HepG2 (cell line): ENCODE measurements at regions not wholly inside any gene's neighbourhood (a gene's known extent, or its start where the extent isn't known, plus 50 kb on each side); places are given as distances from the start of the nearest gene placed in this dataset.
"Not testable (repeated sequence)": the region's sequence is repeated elsewhere in the genome, so short reads cannot be mapped to it uniquely, and the experiment has no call there.

Source experiments
- ATAC-seq: fragments of 200-7000 bp; cut with Tn5 transposase; 3 replicates; pipeline ENCODE4 v1.9.1; 2020; ENCODE audit warnings: mild to moderate bottlenecking, moderate library complexity
- BruUV-seq: library from RNA; stranded (reverse); fragments of 400-500 nt; replicated peaks from 2 replicates; lab custom pipeline; 2021; lab: Mats Ljungman, UMichigan
- CTCF ChIA-PET: fragments of 300-600 bp; formaldehyde crosslinking; extraction: SDS; loops from one replicate; lab custom pipeline; 2021; ENCODE audit warnings: low total read pairs, inconsistent platforms, low intra/inter-chr PET ratio; lab: Yijun Ruan, JAX
- POLR2A ChIA-PET: fragments of 350-600 bp; sonication (Branson Sonifier 250); formaldehyde crosslinking; loops from one replicate; lab custom pipeline; 2020; ENCODE audit warnings: antibody characterized with exemption, inconsistent platforms; lab: Yijun Ruan, JAX
- DNase-seq: peaks from one replicate; pipeline ENCODE4 v3.0.0-alpha.2; 2015; ENCODE audit warnings: low spot score
- FAIRE-seq: peaks from 3 replicates; lab custom pipeline; 2011; peaks lifted over from hg19 to GRCh38; lab: Jason Lieb, UNC
- H2AFZ ChIP-seq: one replicate; pipeline ENCODE4 v1.6.1; 2011; ENCODE audit warnings: low read length, inconsistent platforms
- H3K27ac ChIP-seq: fragments of 300-600 bp; 3 replicates; pipeline ENCODE4 v1.8.0; 2011; ENCODE audit warnings: mixed run types, mild to moderate bottlenecking, mixed read lengths, low read length, inconsistent platforms; ENCODE audit not compliant: insufficient read depth; ENCODE audit errors: extremely low read length
- H3K27me3 ChIP-seq, 2 experiments: fragments of 200-600 bp in 1 of 2; 2 replicates in 1 of 2; 3 replicates in 1 of 2; pipeline versions ENCODE4 v1.6.0 to v1.8.0; 2011; ENCODE audit warnings: low read length in 2 of 2, mild to moderate bottlenecking in 2 of 2, moderate library complexity in 2 of 2, inconsistent platforms in 1 of 2; ENCODE audit not compliant: insufficient read depth in 2 of 2, control insufficient read depth in 1 of 2
- H3K36me3 ChIP-seq, 2 experiments: fragments of 200-600 bp in 1 of 2; replicated peaks in 1 of 2; 2 replicates in 1 of 2; 3 replicates in 1 of 2; pipeline versions ENCODE4 v1.5.1 to v1.8.0; 2011; ENCODE audit warnings: low read length in 2 of 2, inconsistent platforms in 1 of 2; ENCODE audit not compliant: insufficient read depth in 2 of 2, control insufficient read depth in 1 of 2
- H3K4me1 ChIP-seq: 2 replicates; pipeline ENCODE4 v1.5.1; 2012; ENCODE audit warnings: low read length, inconsistent platforms; ENCODE audit not compliant: insufficient read depth
- H3K4me2 ChIP-seq: 2 replicates; pipeline ENCODE4 v1.6.0; 2011; ENCODE audit warnings: low read depth, low read length, inconsistent platforms
- H3K4me3 ChIP-seq, 3 experiments: fragments of 200-600 bp in 1 of 3; sonication (generic), shearing (Covaris generic) in 1 of 3; replicated peaks in 1 of 3; 2 replicates each; pipeline ENCODE4 v1.5.1; 2011 to 2016; ENCODE audit warnings: low read length in 3 of 3, inconsistent platforms in 2 of 3, low read depth in 2 of 3, mild to moderate bottlenecking in 2 of 3, control low read depth in 1 of 3, mixed read lengths in 1 of 3; ENCODE audit not compliant: insufficient read depth in 1 of 3
- H3K79me2 ChIP-seq: one replicate; pipeline ENCODE4 v1.6.1; 2011; ENCODE audit warnings: low read length, inconsistent platforms; ENCODE audit not compliant: insufficient read depth
- H3K9ac ChIP-seq: 2 replicates; pipeline ENCODE4 v1.6.0; 2011; ENCODE audit warnings: mild to moderate bottlenecking, low read depth, low read length, inconsistent platforms; ENCODE audit not compliant: insufficient read depth
- H3K9me3 ChIP-seq: 2 replicates; pipeline ENCODE4 v1.5.1; 2012; ENCODE audit warnings: mild to moderate bottlenecking, low read length
- H4K20me1 ChIP-seq: 2 replicates; pipeline ENCODE4 v1.6.0; 2011; ENCODE audit warnings: inconsistent platforms, mild to moderate bottlenecking, low read length, moderate library complexity; ENCODE audit not compliant: insufficient read depth
- TAF15 ChIP-seq: fragments of 200-400 bp; formaldehyde crosslinking; IDR thresholded peaks from one replicate; pipeline ENCODE4 v1.6.1; 2018; ENCODE audit warnings: mild to moderate bottlenecking, low read depth, low read length; ENCODE audit not compliant: poor library complexity, severe bottlenecking
- ZFP41 ChIP-seq: sonication (generic); formaldehyde crosslinking; IDR thresholded peaks from 2 replicates; pipeline ENCODE4 v1.4.0; 2020; ENCODE audit warnings: mild to moderate bottlenecking, missing genetic modification reagents, borderline replicate concordance
- ZNF577 ChIP-seq: sonication (generic); formaldehyde crosslinking; IDR thresholded peaks from 2 replicates; pipeline ENCODE4 v1.4.0; 2020; ENCODE audit warnings: mild to moderate bottlenecking, low read depth, missing genetic modification reagents, borderline replicate concordance
- WGBS: methylation state at CpG from one replicate; pipeline ENCODE4 v1.1.6; 2017; ENCODE audit warnings: low lambda C conversion rate; 5-methylcytosine and 5-hydroxymethylcytosine counted together
- in situ Hi-C: cut with HindIII; loops from 2 replicates; pipeline ENCODE4 v1.10.0; 2017; ENCODE audit warnings: low pct_unique_long_range_greater_than_20kb; ENCODE audit not compliant: extremely low pct_ligation_motif_present
- intact Hi-C: fragments of 100-400 bp; cut with micrococcal nuclease; formaldehyde crosslinking; loops from one replicate; pipeline ENCODE4 v1.10.0; 2022; ENCODE audit not compliant: unreplicated experiment

- ATAC-seq, CTCF ChIA-PET, FAIRE-seq, in situ Hi-C loops, H3K9ac ChIP-seq, H2AFZ ChIP-seq, BruUV-seq, DNase-seq, H3K79me2 ChIP-seq, H3K27ac ChIP-seq, H3K36me3 ChIP-seq, H3K4me2 ChIP-seq, H3K27me3 ChIP-seq, H4K20me1 ChIP-seq, H3K9me3 ChIP-seq, H3K4me3 ChIP-seq: not testable (repeated sequence)
- intact Hi-C loops, result loop anchor here (10.0 kb wide), 2 partner anchors 1643 to 1703 kb away; a partner anchor contains a TSS
- 95% methylated on average over 8 of the region's 8 CpGs for WGBS
- peaks cover 37% of the 10 kb centered on the region for H3K4me1 ChIP-seq
- POLR2A ChIA-PET, result interaction anchor here (0.8 kb wide), 1 partner anchor 160 kb away, joined by 3 read pairs; a partner anchor contains a TSS
Measured at GRCh38 chr6:26191512-26191911, 104.3 kb downstream of the HFE start.

GRCh38 chr6:26193467-26194328, 106.5 kb downstream of the HFE start:
- Histone ChIP-seq H3K27me3 (no peaks in the 10 kb centered on the region; a peak in 1 of 5 replicates), H3K4me1 (peaks cover 28% of the 10 kb centered on the region; the same call in 1 of the 2 replicates), H3K4me3 (no peak overlapping the region), H3K79me2 (peaks cover 13% of the 10 kb centered on the region), H2AFZ (no peak overlapping the region), H3K4me2 (0 out of 2 replicates have a peak overlapping the region, but pooled peaks have one; percentile 90), H3K27ac (no peak overlapping the region), H4K20me1 (no peaks in the 10 kb centered on the region), H3K9me3 (no peaks in the 10 kb centered on the region), H3K36me3 (no peaks in the 10 kb centered on the region), H3K9ac (no peak overlapping the region)
- intact Hi-C loops, result loop anchor here (10.0 kb wide), 2 partner anchors 1641 to 1701 kb away; a partner anchor contains a TSS
- FAIRE-seq, result no peak
- ATAC-seq, result no peak
- no peak for TF ChIP-seq ZNF577 (CRISPR knock-in tag)
- TF ChIP-seq ZFP41 (CRISPR knock-in tag), result no peak
- TF ChIP-seq TAF15, result no peak
- ChIA-PET CTCF (no interaction called here), POLR2A (interaction anchor here (1.5 to 7.9 kb wide), 4 partner anchors 23 to 89 kb away, joined by 5 to 318 read pairs (median 141); a partner anchor contains a TSS)
- BruUV-seq, result no TSS peak
- WGBS, result 97% methylated on average over 1 of the region's 1 CpG
- DNase-seq, result no peak
- in situ Hi-C loops, result no loop called here
